NCI-H146 treated with DMSO at 0.1 percent for 48 hours (cell line): ENCODE measurements at regions not wholly inside any gene's neighbourhood (a gene's known extent, or its start where the extent isn't known, plus 50 kb on each side); places are given as distances from the start of the nearest gene placed in this dataset.
"Not testable (repeated sequence)": the region's sequence is repeated elsewhere in the genome, so short reads cannot be mapped to it uniquely, and the experiment has no call there.

Experiments used
- DNase-seq: peaks from one replicate; lab custom pipeline; 2025; ENCODE audit not compliant: unreplicated experiment; lab: John Stamatoyannopoulos, UW

DNA sequence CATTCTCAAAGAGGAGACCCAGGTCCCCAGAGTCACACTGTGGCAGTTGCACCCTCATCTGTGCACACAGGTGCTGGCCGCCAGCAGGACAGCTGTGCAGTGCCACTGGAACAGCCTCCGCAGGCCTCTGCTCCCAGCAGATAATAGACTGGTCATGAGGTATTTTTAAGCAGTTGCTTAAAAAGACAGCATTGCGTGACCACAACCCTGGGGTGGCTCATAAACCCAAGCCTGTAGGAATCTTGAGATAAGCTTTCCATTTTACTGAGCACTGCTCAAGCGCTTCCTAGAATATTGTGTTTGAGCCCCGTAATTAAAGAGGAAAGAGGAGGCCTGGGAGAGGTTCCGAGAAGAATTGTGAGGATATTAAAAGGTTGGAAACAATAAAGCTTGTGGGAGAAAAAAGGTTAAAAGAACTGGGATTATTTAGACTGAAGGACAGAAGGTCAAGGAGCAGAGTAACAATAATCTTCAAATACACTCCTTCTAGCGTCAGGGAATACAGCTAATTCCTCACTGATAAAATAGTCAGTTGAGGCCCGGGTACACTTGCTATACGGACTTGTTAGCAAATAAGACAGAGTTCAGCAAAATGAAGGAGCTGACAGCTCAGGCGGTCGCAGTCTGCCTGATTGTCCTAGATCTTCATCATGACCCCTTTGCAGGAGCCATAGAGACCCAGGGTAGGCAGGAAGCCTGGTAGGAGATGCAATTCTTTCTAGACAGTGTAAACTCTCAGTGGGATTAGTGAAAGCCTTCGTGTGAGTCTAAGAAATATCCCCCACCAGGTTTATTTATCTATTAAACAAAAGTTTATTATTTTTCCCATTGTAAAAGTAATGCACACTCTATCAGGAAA is 86.2 kb upstream of the KIT start:
- no peak for DNase-seq

DNA sequence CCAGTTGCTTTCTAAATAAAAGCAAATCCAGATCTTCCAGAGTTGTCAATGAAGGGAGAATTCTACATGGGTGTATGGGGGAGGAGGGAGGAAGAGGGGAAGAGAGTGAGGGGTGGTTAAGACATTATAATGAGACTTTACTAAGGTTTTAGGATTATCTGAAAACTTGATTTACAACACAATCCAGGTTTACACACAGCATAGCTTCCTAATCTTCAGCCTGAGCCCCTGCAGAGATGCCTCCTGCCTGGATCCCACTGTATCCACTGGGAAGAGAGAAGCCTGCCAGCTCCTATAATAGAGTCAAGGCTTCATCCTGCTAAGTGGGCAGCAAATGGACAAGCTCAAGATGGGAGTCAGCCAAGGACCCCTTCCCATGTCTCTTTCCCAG is 85.6 kb upstream of the KIT start:
- no peak for DNase-seq

- DNase-seq, result no peak
These were observed 83.3 kb upstream of the KIT start for GRCh38 chr4:54574500-54574899.

DNA sequence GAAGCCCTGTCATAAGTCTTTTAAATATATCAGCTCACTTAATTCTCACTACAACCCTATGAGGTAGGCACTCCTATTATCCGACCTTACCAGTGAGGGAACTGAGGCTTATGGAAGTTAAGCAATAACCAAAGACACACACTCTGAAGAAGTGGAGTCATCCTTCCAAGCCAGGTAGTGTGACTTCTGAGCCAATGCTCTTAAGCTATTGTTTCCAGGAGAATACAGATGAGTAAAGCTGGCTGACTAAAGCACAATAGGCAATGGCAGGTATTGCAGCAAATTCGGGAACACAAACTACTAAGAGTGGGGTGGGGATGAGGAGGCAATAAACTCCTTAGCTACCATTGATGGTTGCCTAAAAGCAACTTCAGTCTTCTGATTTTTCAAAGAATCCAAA is 81.8 kb upstream of the KIT start:
- no peak for DNase-seq

DNA sequence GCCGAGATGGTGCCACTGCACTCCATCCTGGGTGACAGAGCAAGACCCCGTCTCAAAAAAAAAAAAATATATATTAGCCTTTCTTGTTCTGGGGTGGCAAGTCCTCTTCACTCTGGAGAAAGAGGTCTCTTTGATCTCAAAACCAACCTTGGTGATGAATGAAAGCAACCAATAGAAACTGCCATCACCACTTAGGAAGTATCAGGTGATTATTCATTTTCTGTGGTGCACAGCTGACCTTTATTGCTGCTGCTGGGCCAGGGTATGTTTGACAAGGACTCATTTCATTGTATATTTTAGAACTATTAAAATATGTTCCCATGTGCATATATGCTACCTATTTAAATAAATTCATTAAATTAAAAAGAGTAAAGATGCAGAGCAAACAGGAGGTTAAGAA is 76.0 kb upstream of the KIT start:
- no peak for DNase-seq

GRCh38 chr4:54585321-54586000 is 72.3 kb upstream of the KIT start:
- DNase-seq, result no peak

DNA sequence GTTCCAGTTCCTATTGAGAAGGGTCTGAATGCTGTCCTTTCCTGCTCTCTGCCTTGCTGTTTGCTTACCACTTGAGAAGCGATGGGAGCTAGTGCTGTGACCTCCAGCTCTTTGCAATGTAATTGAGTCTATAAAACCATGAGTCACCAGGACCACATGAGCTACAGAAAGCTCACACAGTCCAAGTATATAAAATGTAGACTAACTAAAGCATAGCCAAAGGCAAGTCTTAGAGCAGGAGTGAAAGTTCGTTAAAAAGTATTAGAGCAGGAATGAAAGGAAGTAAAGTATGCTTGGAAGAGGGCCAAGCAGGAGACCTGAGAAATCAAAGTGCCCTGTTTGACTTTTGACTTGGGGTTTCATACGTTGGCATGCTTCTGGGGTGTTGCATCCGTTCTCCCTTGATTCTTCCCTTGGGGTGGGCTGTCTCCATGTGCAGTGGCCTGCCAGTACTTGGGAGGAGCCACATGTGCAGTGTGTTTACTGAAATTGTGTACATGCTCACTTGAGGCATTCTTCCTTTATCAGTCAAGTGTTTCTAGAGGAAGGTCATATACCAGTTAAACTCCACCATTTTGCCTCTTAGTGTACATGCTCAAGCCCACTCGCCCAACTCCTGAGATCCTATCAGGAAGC is 71.3 kb upstream of the KIT start:
- DNase-seq, result no peak

DNA sequence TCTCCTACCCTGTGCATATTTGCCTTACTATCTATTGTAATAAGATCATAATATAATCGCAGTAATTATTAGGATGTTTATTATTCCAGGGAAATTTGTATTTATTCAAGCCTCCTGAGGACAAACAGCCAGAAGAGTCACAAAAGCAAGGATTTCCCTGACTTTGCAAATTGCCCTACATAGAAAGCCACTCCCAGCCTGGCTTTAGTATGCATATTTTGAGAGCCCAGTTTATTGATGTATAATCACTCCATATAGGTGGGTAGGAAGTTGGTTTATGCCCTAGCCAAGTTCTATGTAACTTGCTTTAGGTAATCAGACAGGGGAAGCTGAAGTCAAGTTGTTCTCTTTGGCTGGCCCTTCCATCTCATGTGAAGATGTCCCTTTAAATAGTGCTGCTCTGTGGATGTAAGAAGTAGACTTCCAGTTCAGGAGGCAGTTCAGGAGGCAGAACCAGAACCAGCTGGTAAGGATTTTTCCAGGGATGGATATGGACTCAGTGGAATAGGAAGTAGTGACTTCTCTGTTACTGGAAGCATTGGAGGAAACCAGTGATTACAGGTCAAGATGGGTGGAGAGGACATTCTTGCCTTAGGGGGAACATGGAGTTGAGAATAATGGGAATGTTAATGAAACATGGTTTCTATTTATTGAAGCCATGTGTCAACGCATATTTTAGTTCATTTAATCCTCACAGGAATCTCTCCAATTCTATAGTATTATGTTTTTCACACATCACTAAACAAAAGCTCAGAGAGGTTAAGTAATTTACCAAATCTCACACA is 70.5 kb upstream of the KIT start:
- no peak for DNase-seq

DNA sequence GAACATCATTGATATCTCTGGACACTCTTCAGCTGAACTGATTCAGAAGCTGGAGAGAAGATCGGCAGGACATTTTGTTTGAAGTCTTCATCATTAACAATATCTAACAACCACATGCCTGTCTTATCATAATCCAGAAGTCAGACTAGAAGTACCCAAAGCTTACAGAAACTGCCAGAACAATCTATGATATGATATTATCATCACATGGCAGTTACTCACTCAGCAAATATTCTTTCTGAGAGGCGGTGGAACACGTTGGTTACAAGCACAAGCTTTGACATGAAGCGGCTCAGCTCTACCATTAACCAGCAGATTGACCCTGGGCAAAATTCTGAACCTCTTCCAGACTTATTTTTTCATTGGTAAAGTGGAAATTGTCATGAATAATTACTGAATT is 69.4 kb upstream of the KIT start:
- no peak for DNase-seq

DNA sequence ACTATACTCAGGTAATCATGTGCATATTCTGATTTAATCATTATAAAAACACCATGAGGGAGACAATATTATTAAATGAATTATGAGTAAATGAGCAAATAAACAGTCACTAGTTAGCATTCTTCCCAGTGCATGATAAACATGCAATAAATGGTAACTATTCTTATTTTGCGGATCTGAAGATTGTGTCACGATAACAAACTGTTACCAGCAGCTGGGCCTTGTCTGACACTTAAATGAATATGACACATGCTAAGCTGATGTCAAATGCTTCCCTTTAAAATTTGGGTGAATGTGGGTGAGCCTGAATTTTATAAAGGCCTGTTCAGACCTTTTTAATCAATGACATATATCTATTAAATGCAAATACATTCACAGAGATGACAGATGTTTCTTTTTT is 68.2 kb upstream of the KIT start:
- DNase-seq, result no peak

DNA sequence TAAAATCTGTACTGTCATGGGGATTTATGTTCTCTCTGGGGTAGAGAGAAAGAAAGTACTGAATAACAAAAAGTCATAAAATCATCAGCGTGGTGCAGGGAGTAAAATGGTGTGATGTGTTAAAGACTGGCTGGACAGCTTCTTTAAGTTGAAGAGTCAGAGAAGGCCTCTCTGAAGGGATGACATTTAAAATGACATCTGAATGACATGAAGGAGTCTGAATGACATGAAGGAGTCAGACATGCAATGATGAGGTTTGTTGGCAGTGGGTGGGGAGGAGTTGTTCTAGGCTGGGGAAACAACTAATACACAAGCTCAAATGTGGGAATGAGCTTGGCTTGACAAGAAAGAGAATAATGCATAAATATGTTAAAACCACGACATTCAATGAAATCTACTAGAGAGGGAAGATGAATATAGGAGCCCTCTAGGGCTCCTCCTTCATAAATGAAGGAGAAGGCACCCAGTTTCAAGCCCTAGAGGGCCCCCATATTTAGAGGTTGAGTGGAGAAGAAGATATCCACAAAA is 63.9 kb upstream of the KIT start:
- no peak for DNase-seq

DNA sequence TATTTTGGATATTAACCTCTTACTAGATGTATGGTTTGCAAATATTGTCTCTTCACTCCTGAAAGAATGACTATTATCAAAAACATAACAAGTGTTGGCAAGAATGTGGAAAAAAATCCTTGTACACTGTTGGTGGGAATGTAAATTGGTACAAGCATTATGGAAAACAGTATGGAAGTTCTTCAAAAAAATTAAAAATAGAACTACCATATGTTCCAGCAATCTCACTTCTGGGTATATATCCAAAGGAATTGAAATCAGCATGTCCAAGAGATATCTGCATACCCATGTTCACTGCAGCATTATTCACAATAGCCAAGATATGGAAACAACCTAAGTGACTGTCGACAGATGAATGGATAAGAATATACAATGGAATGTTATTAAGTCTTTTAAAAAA is 61.6 kb upstream of the KIT start:
- DNase-seq, result no peak

GRCh38 chr4:54597678-54598077 is 60.1 kb upstream of the KIT start:
- DNase-seq, result not testable (repeated sequence)

GRCh38 chr4:54602175-54602574 is 55.6 kb upstream of the KIT start:
- not testable (repeated sequence) for DNase-seq

DNA sequence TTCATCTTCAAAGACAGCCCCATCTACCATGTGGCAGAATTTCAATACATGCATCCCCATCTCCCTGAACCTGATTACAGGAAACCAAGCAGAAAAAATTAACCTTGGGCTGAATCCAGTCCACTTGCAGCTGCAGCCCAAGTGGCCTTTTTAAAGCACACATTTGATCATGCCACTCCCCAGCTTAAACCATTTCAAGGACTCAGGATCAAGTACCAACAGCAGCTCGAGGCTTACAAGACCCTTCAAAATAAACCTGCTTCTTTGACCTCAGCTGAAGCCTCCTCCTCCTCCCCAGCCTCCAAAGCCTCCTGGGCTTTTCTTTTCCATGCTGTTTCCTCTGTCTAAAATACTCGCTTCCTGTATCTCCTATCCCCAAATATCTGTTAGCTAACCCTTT is 50.7 kb upstream of the KIT start:
- DNase-seq, result no peak

- no peak for DNase-seq
These were observed 50.2 kb upstream of the KIT start for GRCh38 chr4:54607521-54607920.
